ENCODE measurements at regions not wholly inside any gene's neighbourhood (a gene's known extent, or its start where the extent isn't known, plus 50 kb on each side); places are given as distances from the start of the nearest gene placed in this dataset.

DNA sequence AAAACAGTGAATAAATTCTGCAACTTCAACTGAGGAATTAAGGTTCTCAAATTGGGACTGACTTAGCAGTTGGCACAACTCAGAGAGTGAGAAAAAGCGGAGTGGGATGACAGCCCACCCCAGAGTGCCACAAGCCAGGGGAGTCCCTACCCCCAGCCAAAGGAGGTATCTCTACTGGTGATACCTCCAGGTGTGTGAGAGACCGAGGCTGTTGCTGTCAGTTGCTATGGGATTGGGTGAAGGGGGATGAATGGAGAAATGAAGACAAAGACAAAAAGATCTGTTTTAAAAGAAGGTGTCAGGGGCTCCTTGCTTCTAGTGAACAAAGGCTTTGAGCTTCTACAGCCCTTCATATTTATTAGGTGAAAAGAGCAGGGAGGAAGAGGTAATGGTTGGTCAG lies 71.4 kb upstream of the UGT2B10 start:
- H3K36me3 ChIP-seq (ENCODE audit: insufficient read depth, low read length): no peaks in the 10 kb centered on the region
- no peaks in the 10 kb centered on the region for H4K20me1 ChIP-seq (ENCODE audit: insufficient read depth, low read length)
- H3K79me2 ChIP-seq (ENCODE audit: insufficient read depth, low read length): no peaks in the 10 kb centered on the region
- TF ChIP-seq, protein P1, sequence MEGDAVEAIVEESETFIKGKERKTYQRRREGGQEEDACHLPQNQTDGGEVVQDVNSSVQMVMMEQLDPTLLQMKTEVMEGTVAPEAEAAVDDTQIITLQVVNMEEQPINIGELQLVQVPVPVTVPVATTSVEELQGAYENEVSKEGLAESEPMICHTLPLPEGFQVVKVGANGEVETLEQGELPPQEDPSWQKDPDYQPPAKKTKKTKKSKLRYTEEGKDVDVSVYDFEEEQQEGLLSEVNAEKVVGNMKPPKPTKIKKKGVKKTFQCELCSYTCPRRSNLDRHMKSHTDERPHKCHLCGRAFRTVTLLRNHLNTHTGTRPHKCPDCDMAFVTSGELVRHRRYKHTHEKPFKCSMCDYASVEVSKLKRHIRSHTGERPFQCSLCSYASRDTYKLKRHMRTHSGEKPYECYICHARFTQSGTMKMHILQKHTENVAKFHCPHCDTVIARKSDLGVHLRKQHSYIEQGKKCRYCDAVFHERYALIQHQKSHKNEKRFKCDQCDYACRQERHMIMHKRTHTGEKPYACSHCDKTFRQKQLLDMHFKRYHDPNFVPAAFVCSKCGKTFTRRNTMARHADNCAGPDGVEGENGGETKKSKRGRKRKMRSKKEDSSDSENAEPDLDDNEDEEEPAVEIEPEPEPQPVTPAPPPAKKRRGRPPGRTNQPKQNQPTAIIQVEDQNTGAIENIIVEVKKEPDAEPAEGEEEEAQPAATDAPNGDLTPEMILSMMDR (IDR thresholded peaks at IDR 0.05; ENCODE audit: extremely low read depth, low read depth, low read length): no peak
- no peaks in the 10 kb centered on the region for H3K4me1 ChIP-seq (ENCODE audit: insufficient read depth, low read length)
- H2AFZ ChIP-seq (ENCODE audit: low read length): no peak overlapping the region
- H3K4me3 ChIP-seq (ENCODE audit: insufficient read depth, low read length): no peak overlapping the region
- H3K9me3 ChIP-seq (ENCODE audit: low read depth, low read length): no peaks in the 10 kb centered on the region
- DNase-seq (ENCODE audit: insufficient read length, low spot score, missing footprints): no peak
- H3K27ac ChIP-seq (ENCODE audit: low read depth, low read length): no peak overlapping the region
- H3K4me2 ChIP-seq (ENCODE audit: insufficient read depth, low read length): no peak overlapping the region
- H3K27me3 ChIP-seq (ENCODE audit: insufficient read depth, low read length): no peaks in the 10 kb centered on the region

DNA sequence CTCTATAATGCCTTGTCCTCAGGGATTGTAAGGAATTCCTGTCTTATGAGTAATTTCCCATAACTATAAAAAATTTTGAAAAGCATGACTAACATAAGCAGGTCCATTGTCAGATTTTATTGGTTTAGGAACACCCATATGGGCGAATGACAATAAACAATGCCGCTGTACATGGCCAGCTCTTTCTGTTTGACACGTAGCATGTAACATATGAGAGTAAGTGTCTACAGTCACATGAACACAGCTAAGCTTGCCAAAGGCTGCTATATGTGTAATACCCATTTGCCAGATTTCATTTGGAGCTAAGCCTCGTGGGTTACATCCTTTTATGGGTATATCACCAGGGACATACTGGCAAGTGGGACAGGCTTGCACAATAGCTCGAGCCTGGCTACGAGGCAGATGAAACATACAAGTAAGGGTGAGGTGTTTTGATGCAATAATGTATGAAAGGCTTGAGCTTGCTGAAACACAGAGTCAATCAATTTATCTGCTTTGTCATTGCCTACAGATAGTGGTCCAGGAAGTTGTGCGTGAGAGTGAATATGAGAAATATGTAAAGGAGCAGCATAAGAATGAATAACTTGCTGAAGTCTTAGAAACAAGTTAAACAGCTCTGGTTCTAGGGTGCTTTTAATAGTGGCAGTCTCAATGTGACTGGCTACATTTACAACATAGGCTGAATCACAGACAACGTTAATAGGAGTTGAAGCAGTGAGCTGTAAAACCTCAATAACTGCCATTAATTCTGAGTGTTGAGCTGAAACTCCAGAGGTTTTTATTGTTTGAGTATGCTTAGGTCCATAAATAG lies 67.4 kb upstream of the UGT2B10 start:
- Histone ChIP-seq H3K79me2 (ENCODE audit: insufficient read depth, low read length) (no peaks in the 10 kb centered on the region), H2AFZ (ENCODE audit: low read length) (no peak overlapping the region), H4K20me1 (ENCODE audit: insufficient read depth, low read length) (no peaks in the 10 kb centered on the region), H3K36me3 (ENCODE audit: insufficient read depth, low read length) (no peaks in the 10 kb centered on the region), H3K4me2 (ENCODE audit: insufficient read depth, low read length) (no peak overlapping the region), H3K4me1 (ENCODE audit: insufficient read depth, low read length) (no peaks in the 10 kb centered on the region), H3K27me3 (ENCODE audit: insufficient read depth, low read length) (no peaks in the 10 kb centered on the region), H3K4me3 (ENCODE audit: insufficient read depth, low read length) (no peak overlapping the region), H3K9me3 (ENCODE audit: low read depth, low read length) (no peaks in the 10 kb centered on the region), H3K27ac (ENCODE audit: low read depth, low read length) (no peak overlapping the region)
- TF ChIP-seq, protein P1 (IDR thresholded peaks at IDR 0.05; ENCODE audit: extremely low read depth, low read depth, low read length): no peak
- no peak for DNase-seq (ENCODE audit: insufficient read length, low spot score, missing footprints)

DNA sequence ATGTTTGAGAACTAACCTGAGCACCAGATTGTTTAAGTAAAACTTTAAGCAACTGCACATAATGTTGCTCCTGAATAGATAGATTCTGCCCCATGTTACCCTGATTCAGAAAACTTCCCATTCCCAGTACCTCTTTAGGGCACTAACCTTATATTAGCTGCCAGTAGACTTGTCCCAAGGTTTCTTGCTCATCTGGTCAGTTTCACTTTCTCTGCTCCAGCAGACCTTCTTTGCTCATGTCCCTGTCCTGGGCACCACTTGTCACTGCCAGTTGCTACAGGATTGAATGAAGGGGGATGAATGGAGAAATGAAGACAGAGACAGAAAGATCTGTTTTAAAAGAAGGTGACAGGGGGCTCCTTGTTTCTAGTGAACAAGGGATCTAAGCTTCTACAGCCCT lies 65.2 kb upstream of the UGT2B10 start:
- H3K4me3 ChIP-seq (ENCODE audit: insufficient read depth, low read length): no peak overlapping the region
- no peaks in the 10 kb centered on the region for H3K4me1 ChIP-seq (ENCODE audit: insufficient read depth, low read length)
- DNase-seq (ENCODE audit: insufficient read length, low spot score, missing footprints): no peak
- H3K4me2 ChIP-seq (ENCODE audit: insufficient read depth, low read length): no peak overlapping the region
- no peaks in the 10 kb centered on the region for H3K36me3 ChIP-seq (ENCODE audit: insufficient read depth, low read length)
- TF ChIP-seq, protein P1 (IDR thresholded peaks at IDR 0.05; ENCODE audit: extremely low read depth, low read depth, low read length): no peak
- H3K9me3 ChIP-seq (ENCODE audit: low read depth, low read length): no peaks in the 10 kb centered on the region
- no peaks in the 10 kb centered on the region for H3K79me2 ChIP-seq (ENCODE audit: insufficient read depth, low read length)
- no peak overlapping the region for H3K27ac ChIP-seq (ENCODE audit: low read depth, low read length)
- no peaks in the 10 kb centered on the region for H3K27me3 ChIP-seq (ENCODE audit: insufficient read depth, low read length)
- no peaks in the 10 kb centered on the region for H4K20me1 ChIP-seq (ENCODE audit: insufficient read depth, low read length)
- H2AFZ ChIP-seq (ENCODE audit: low read length): no peak overlapping the region

DNA sequence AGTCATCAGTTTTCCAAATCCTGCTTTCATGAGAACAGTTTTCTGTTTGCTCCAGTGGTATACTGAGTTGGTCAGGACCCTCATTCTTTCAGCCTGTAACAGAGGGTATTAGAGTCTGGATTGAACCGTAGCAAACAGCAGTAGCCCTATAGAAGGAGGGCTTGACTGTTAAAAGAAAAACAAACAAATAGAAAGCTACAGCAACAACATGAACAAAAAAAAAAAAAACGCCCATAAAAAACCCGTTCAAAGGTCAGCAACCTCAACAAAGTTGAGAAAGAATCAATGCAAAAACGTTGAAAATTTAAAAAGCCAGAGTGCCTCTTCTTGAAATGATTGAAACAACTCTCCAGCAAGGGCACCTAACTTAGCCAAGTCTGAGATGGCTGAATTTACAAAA lies 64.7 kb upstream of the UGT2B10 start:
- TF ChIP-seq, protein P1 (IDR thresholded peaks at IDR 0.05; ENCODE audit: extremely low read depth, low read depth, low read length): no peak
- Histone ChIP-seq H3K4me3 (ENCODE audit: insufficient read depth, low read length) (no peak overlapping the region), H3K27me3 (ENCODE audit: insufficient read depth, low read length) (no peaks in the 10 kb centered on the region)

More for the DNA sequence above, 64.7 kb upstream of the UGT2B10 start:
- no peak overlapping the region for H3K27ac ChIP-seq (ENCODE audit: low read depth, low read length)
- no peaks in the 10 kb centered on the region for H4K20me1 ChIP-seq (ENCODE audit: insufficient read depth, low read length)
- no peaks in the 10 kb centered on the region for H3K79me2 ChIP-seq (ENCODE audit: insufficient read depth, low read length)
- DNase-seq (ENCODE audit: insufficient read length, low spot score, missing footprints): no peak
- no peaks in the 10 kb centered on the region for H3K4me1 ChIP-seq (ENCODE audit: insufficient read depth, low read length)
- H3K9me3 ChIP-seq (ENCODE audit: low read depth, low read length): no peaks in the 10 kb centered on the region
- H3K4me2 ChIP-seq (ENCODE audit: insufficient read depth, low read length): no peak overlapping the region
- H2AFZ ChIP-seq (ENCODE audit: low read length): no peak overlapping the region
- H3K36me3 ChIP-seq (ENCODE audit: insufficient read depth, low read length): no peaks in the 10 kb centered on the region

Data from osteoblast (primary cell).